Liver (tissue), 8 donors: ENCODE measurements at regions not wholly inside any gene's neighbourhood (a gene's known extent, or its start where the extent isn't known, plus 50 kb on each side); places are given as distances from the start of the nearest gene placed in this dataset.

Experiments
- DNase-seq: peaks from one replicate; pipeline ENCODE4 v3.0.0-alpha.2; 2017; ENCODE audit warnings: low spot score
- H3K27ac ChIP-seq, 2 donors: one replicate each; pipeline ENCODE4 v1.7.0; 2013; ENCODE audit warnings: inconsistent platforms in 2 of 2, low read length in 2 of 2, control low read depth in 1 of 2, low read depth in 1 of 2, mild to moderate bottlenecking in 1 of 2
- H3K27me3 ChIP-seq, 4 donors: one replicate each; pipeline versions ENCODE4 v1.6.1 to v1.7.0; 2013; ENCODE audit warnings: low read length in 3 of 4, inconsistent platforms in 1 of 4, mild to moderate bottlenecking in 1 of 4, moderate library complexity in 1 of 4; ENCODE audit not compliant: control insufficient read depth in 4 of 4, insufficient read depth in 4 of 4
- H3K36me3 ChIP-seq, 4 donors: one replicate each; pipeline versions ENCODE4 v1.6.1 to v1.7.0; 2013; ENCODE audit warnings: low read length in 3 of 4, mild to moderate bottlenecking in 3 of 4, low read depth in 1 of 4, moderate library complexity in 1 of 4; ENCODE audit not compliant: control insufficient read depth in 4 of 4, insufficient read depth in 3 of 4
- H3K4me1 ChIP-seq, 4 donors: one replicate each; pipeline versions ENCODE4 v1.6.1 to v1.7.0; 2013; ENCODE audit warnings: low read length in 3 of 4, mild to moderate bottlenecking in 3 of 4, moderate library complexity in 1 of 4; ENCODE audit not compliant: control insufficient read depth in 4 of 4, insufficient read depth in 4 of 4
- H3K4me3 ChIP-seq, 3 donors: one replicate each; pipeline versions ENCODE4 v1.6.1 to v1.7.0; 2013; ENCODE audit warnings: low read length in 3 of 3, control low read depth in 1 of 3, low read depth in 1 of 3, mild to moderate bottlenecking in 1 of 3
- H3K9ac ChIP-seq, 2 donors: one replicate each; pipeline ENCODE4 v1.7.0; 2013; ENCODE audit warnings: low read length in 2 of 2, mild to moderate bottlenecking in 2 of 2, moderate library complexity in 2 of 2, control low read depth in 1 of 2, low read depth in 1 of 2
- H3K9me3 ChIP-seq, 4 donors: one replicate each; pipeline versions ENCODE4 v1.6.1 to v1.7.0; 2013; ENCODE audit warnings: low read length in 3 of 4; ENCODE audit not compliant: control insufficient read depth in 4 of 4
- ATF3 ChIP-seq: IDR thresholded peaks from 2 replicates; pipeline ENCODE4 v1.6.1; 2016; ENCODE audit warnings: antibody characterized with exemption
- CTCF ChIP-seq: fragments of 150-350 bp; IDR thresholded peaks from 2 replicates; pipeline ENCODE4 v1.5.1; 2017; ENCODE audit warnings: improper control_type of control experiment, low read depth, low read length; ENCODE audit not compliant: missing input control
- EGR1 ChIP-seq, 2 donors: IDR thresholded peaks; 2 replicates each; pipeline ENCODE4 v1.6.1; 2016 to 2018; ENCODE audit warnings: antibody characterized with exemption in 2 of 2, low read depth in 2 of 2
- FOXA1 ChIP-seq: IDR thresholded peaks from 2 replicates; pipeline ENCODE4 v1.6.1; 2016; ENCODE audit warnings: antibody characterized with exemption
- FOXA2 ChIP-seq: IDR thresholded peaks from 2 replicates; pipeline ENCODE4 v1.6.1; 2016; ENCODE audit warnings: antibody characterized with exemption
- HNF4A ChIP-seq, 2 donors: conservative IDR thresholded peaks; 2 replicates each; pipeline ENCODE4 v1.6.1; 2016; ENCODE audit warnings: antibody characterized with exemption in 2 of 2, mild to moderate bottlenecking in 2 of 2
- HNF4G ChIP-seq: IDR thresholded peaks from 2 replicates; pipeline ENCODE4 v1.6.1; 2016; ENCODE audit warnings: antibody characterized with exemption
- JUND ChIP-seq, 2 donors: IDR thresholded peaks; 2 replicates each; pipeline ENCODE4 v1.6.1; 2016; ENCODE audit warnings: antibody characterized with exemption in 2 of 2
- MAX ChIP-seq: IDR thresholded peaks from 2 replicates; pipeline ENCODE4 v1.6.1; 2016; ENCODE audit warnings: antibody characterized with exemption
- NR2F2 ChIP-seq: IDR thresholded peaks from 2 replicates; pipeline ENCODE4 v1.6.1; 2016; ENCODE audit warnings: antibody characterized with exemption
- RAD21 ChIP-seq, 2 donors: IDR thresholded peaks; 2 replicates each; pipeline ENCODE4 v1.6.1; 2016; ENCODE audit warnings: antibody characterized with exemption in 2 of 2, mild to moderate bottlenecking in 2 of 2
- REST ChIP-seq: IDR thresholded peaks from 2 replicates; pipeline ENCODE4 v1.6.1; 2016; ENCODE audit warnings: antibody characterized with exemption, mild to moderate bottlenecking
- RXRA ChIP-seq, 2 donors: IDR thresholded peaks; 2 replicates each; pipeline ENCODE4 v1.6.1; 2017 to 2018; ENCODE audit warnings: antibody characterized with exemption in 2 of 2, mild to moderate bottlenecking in 1 of 2
- SP1 ChIP-seq: IDR thresholded peaks from 2 replicates; pipeline ENCODE4 v1.6.1; 2018; ENCODE audit warnings: antibody characterized with exemption, mild to moderate bottlenecking
- TAF1 ChIP-seq: conservative IDR thresholded peaks from 2 replicates; pipeline ENCODE4 v1.6.1; 2016; ENCODE audit warnings: antibody characterized with exemption, mild to moderate bottlenecking
- YY1 ChIP-seq: IDR thresholded peaks from 2 replicates; pipeline ENCODE4 v1.6.1; 2016; ENCODE audit warnings: antibody characterized with exemption, mild to moderate bottlenecking
- ZBTB33 ChIP-seq: IDR thresholded peaks from 2 replicates; pipeline ENCODE4 v1.6.1; 2016; ENCODE audit warnings: antibody characterized with exemption
- WGBS: extraction: QIAGEN DNeasy Blood & Tissue Kit; methylation state at CpG from one replicate; pipeline ENCODE4 v1.1.7; 2013; 5-methylcytosine and 5-hydroxymethylcytosine counted together
- donor health status: healthy.
- donor health status: healthy.
- donor health status: healthy.
- donor health status: healthy.
- donor health status: healthy.

- Histone ChIP-seq H3K36me3 (no peaks in the 10 kb centered on the region), H3K9me3 (no peaks in the 10 kb centered on the region), H3K4me3 (no peak overlapping the region), H3K9ac (no peak overlapping the region), H3K27ac (no peak overlapping the region), H3K4me1 (no peaks in the 10 kb centered on the region), H3K27me3 (no peaks in the 10 kb centered on the region)
- DNase-seq, result no peak
- no peak for TF ChIP-seq TAF1
- no peak for TF ChIP-seq EGR1 (IDR thresholded peaks at IDR 0.05; ENCODE audit: low read depth in 2 of 2)
- TF ChIP-seq JUND (IDR thresholded peaks at IDR 0.05), result no peak
- TF ChIP-seq YY1, result no peak
These were observed 289.8 kb upstream of the SNX7 start for GRCh38 chr1:98371764-98372163.

GRCh38 chr1:98369463-98369862, 292.1 kb upstream of the SNX7 start:
- 76% methylated on average over 1 of the region's 1 CpG for WGBS
- Histone ChIP-seq H3K4me1 (no peaks in the 10 kb centered on the region), H3K27ac (no peak overlapping the region), H3K27me3 (no peaks in the 10 kb centered on the region), H3K36me3 (no peaks in the 10 kb centered on the region), H3K9ac (no peak overlapping the region), H3K9me3 (peaks cover 0 to 1% (median 0%) of the 10 kb centered on the region in 4 donors), H3K4me3 (no peak overlapping the region)
- DNase-seq, result no peak
- TF ChIP-seq MAX (no peak), FOXA2 (no peak), JUND (IDR thresholded peaks at IDR 0.05) (no peak), ATF3 (no peak), HNF4G (no peak), EGR1 (IDR thresholded peaks at IDR 0.05; ENCODE audit: low read depth in 2 of 2) (no peak), RAD21 (IDR thresholded peaks at IDR 0.05) (no peak), YY1 (no peak), NR2F2 (no peak), CTCF (no peak), FOXA1 (no peak), RXRA (IDR thresholded peaks at IDR 0.05) (no peak), ZBTB33 (no peak)

- Histone ChIP-seq H3K9me3 (peaks cover 0 to 1% (median 0%) of the 10 kb centered on the region in 4 donors), H3K9ac (no peak overlapping the region), H3K27ac (no peak overlapping the region), H3K27me3 (no peaks in the 10 kb centered on the region), H3K4me3 (no peak overlapping the region), H3K36me3 (no peaks in the 10 kb centered on the region), H3K4me1 (no peaks in the 10 kb centered on the region)
- WGBS, result 65% methylated on average over 3 of the region's 3 CpGs
- TF ChIP-seq ATF3 (no peak), TAF1 (no peak), MAX (no peak), HNF4A (conservative IDR thresholded peaks at IDR 0.05) (no peak), ZBTB33 (no peak), YY1 (no peak), SP1 (no peak), FOXA1 (no peak), REST (no peak)
- DNase-seq, result no peak
These were observed 292.5 kb upstream of the SNX7 start for GRCh38 chr1:98368995-98369394.
